ENCODE measurements at regions not wholly inside any gene's neighbourhood (a gene's known extent, or its start where the extent isn't known, plus 50 kb on each side); places are given as distances from the start of the nearest gene placed in this dataset.

GRCh38 chr9:129275626-129276247 is 97.7 kb upstream of the IER5L start:
- no peak for DNase-seq (ENCODE audit: low read depth in 1 of 2, low spot score in 1 of 2)

DNA sequence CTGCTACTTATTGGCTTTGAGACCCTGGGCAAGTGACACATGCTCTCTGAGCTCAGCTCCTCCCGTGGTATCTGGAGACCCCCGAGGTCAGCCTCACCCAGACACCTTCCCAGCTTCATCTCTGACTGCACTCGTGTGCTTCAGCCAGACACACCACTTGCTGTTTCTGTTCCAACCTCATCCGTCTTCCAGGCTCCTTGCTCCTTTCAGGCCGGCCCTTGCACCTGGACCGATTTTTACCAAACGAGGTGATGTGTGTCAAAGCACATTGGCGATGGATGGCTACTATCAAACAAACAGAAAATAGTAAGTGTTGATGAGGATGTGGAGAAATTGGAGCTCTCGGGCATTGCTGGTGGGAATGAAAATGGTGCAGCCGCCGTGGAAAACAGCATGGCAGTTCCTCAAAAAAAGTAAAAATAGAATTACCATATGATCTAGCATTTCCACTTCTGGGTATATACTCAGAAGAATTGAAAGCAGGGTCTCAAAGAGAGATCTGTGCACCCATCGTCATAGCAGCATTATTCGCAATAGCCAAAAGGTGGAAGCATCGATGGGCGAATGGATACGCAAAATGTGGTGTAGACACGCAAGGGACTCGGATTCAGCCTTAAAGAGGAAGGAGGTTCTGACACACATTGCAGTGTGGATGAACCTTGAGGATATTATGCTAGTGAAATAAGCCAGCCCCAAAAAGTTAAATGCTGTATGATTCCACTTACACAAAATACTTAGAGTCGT is 96.1 kb upstream of the IER5L start:
- no peak for DNase-seq (ENCODE audit: low read depth in 1 of 2, low spot score in 1 of 2)

GRCh38 chr9:129273136-129273895 is 95.3 kb upstream of the IER5L start:
- no peak for DNase-seq (ENCODE audit: low read depth in 1 of 2, low spot score in 1 of 2)

GRCh38 chr9:129272348-129273025 is 94.4 kb upstream of the IER5L start:
- DNase-seq (ENCODE audit: low read depth in 1 of 2, low spot score in 1 of 2) = no peak

- DNase-seq (ENCODE audit: low read depth in 1 of 2, low spot score in 1 of 2) = no peak
These were observed 92.9 kb upstream of the IER5L start for GRCh38 chr9:129270903-129271431.

GRCh38 chr9:129270205-129270604 is 92.1 kb upstream of the IER5L start:
- no peak for DNase-seq (ENCODE audit: low read depth in 1 of 2, low spot score in 1 of 2)

GRCh38 chr9:129267141-129267540 is 89.1 kb upstream of the IER5L start:
- no peak for DNase-seq (ENCODE audit: low read depth in 1 of 2, low spot score in 1 of 2)

DNA sequence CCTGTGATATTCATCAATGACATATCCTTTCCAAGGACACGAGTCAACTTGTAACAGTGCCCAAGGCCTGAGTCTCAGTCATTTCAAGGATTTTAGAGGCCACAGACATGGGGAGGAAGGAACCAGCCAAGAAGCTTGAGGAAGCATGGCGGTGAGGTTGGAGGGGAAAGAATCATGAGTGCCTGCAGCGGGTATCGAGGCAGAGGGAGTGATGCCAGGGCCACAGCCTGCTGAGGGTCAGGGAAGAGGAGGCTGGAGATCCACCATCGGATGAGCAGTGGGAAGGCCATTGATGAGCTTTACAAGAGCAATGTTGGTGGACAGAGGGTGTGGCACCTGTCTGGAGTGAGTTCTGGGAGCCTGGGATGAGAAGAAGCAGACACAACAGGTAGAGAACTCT is 88.5 kb upstream of the IER5L start:
- DNase-seq (ENCODE audit: low read depth in 1 of 2, low spot score in 1 of 2) = no peak

DNA sequence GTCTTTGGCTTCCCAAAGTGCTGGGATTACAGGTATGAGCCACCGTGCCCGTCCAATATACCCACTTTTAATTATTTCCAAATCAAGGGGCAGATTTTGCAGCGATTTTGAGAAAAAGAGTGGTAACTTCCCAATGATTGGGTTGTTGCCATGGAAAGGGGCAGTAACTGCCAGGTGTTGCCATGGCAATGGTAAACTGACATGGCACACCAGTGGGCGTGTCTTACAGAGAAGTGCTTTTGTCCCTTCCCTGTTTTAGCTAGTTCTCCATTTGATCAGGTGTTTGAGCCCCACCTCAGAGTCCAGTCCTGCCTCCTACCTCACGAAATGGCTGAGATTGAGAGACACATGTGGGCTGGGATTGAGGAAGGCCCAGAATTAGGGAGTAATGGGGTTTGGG is 86.3 kb upstream of the IER5L start:
- DNase-seq (ENCODE audit: low read depth in 1 of 2, low spot score in 1 of 2) = no peak

- no peak for DNase-seq (ENCODE audit: low read depth in 1 of 2, low spot score in 1 of 2)
These were observed 85.8 kb upstream of the IER5L start for GRCh38 chr9:129263836-129264235.

DNA sequence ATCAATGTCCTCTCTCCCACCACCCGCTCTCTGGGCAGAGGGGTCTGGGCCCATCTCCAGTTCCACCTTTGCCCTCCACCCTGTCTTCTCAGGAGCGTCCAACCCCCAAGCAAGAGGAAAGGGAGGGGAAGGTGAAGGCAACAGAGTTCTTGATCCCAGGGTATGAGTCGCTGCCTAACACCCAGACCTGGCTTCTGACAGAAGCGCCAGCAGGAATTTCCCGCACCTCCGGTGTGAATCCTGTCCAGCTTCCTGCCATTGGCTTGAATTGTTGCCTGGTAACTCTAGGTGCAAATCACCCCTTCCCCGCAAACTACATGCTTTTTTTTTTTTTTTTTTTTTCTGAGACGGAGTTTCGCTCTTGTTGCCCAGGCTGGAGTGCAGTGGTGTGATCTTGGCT is 84.2 kb upstream of the IER5L start:
- no peak for DNase-seq (ENCODE audit: low read depth in 1 of 2, low spot score in 1 of 2)

GRCh38 chr9:129259375-129259774 is 81.3 kb upstream of the IER5L start:
- DNase-seq (ENCODE audit: low read depth in 1 of 2, low spot score in 1 of 2) = no peak

- no peak for DNase-seq (ENCODE audit: low read depth in 1 of 2, low spot score in 1 of 2)
These were observed 80.8 kb upstream of the IER5L start for GRCh38 chr9:129258823-129259301.

GRCh38 chr9:129258124-129258822 is 80.2 kb upstream of the IER5L start:
- peak; percentile 69 to 85 for DNase-seq (ENCODE audit: low read depth in 1 of 2, low spot score in 1 of 2)

- DNase-seq (ENCODE audit: low read depth in 1 of 2, low spot score in 1 of 2) = no peak
These were observed 79.1 kb upstream of the IER5L start for GRCh38 chr9:129256959-129257713.

DNA sequence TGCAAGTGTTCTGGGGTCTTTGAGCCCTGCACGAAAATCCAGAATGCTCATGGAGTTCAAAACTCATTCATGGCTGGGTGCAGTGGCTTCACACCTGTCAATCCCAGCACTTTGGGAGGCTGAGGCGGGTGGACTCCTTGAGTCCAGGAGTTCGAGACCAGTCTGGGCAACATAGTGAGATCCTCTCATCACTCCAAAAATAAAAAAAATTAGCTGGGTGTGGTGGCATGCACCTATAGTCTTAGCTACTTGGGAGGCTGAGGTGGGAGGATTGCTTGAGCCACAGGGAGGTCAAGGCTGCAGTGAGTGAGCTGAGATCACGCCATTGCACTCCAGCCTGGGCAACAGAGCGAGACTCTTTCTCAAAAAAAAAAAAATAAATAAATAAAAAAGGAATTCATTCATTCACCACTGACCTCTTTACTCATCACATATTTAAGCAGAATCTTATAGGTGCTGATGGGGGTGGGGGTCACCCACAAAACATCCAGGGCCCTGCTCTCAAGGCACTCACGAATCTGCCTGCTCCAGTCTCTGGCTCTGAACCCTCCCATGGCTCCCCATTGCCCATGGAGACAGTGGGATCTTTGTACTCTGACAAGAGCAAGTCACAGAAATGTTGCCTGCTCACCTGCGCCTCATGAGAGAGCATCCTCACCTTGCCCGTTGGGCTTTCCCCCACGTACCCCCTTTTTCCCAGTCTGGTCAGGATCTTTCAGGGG is 76.7 kb upstream of the IER5L start:
- DNase-seq (ENCODE audit: low read depth in 1 of 2, low spot score in 1 of 2) = no peak

- DNase-seq (ENCODE audit: low read depth in 1 of 2, low spot score in 1 of 2) = no peak
These were observed 75.8 kb upstream of the IER5L start for GRCh38 chr9:129253803-129254381.

- no peak for DNase-seq (ENCODE audit: low read depth in 1 of 2, low spot score in 1 of 2)
These were observed 75.1 kb upstream of the IER5L start for GRCh38 chr9:129252937-129253802.

Data from stimulated activated CD4-positive, alpha-beta T cell treated with anti-CD3 and anti-CD28 coated beads, Interleukin-15, amount 100 ng/mL, for 1 hour (primary cell).